ENCODE measurements at regions not wholly inside any gene's neighbourhood (a gene's known extent, or its start where the extent isn't known, plus 50 kb on each side); places are given as distances from the start of the nearest gene placed in this dataset.

DNA sequence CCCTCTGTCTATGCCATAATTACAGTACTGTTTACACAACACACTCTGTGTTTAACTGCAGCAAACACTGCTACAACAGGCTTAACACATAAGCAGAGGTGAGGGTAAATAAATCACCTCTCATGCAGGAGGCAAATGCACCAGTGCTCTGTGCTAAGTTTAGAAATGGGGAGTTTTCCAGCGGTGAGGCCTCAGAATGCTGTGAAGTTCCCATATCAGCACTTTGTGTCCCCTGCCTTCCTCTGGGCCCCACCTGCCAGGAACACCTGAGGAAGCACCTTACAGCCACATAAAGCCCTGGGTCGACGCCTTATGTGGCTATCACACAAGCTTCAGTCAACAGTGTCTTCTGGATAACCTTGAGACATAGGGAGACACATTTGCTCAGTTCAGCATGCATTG is 304.5 kb downstream of the HAPSTR1 start:
- H3K27me3 Mint-ChIP-seq = no peaks in the 10 kb centered on the region
- no peak for ATAC-seq (replicated peaks)
- H3K4me1 Mint-ChIP-seq (ENCODE audit: low read depth in 2 of 2) = no peaks in the 10 kb centered on the region
- H3K27ac Mint-ChIP-seq = no peak overlapping the region
- no peak overlapping the region for H3K4me3 Mint-ChIP-seq
- H3K9me3 Mint-ChIP-seq = peaks cover 4 to 7% of the 10 kb centered on the region in 2 donors
- H3K36me3 Mint-ChIP-seq (ENCODE audit: insufficient read depth) = no peaks in the 10 kb centered on the region
- DNase-seq = no peak

DNA sequence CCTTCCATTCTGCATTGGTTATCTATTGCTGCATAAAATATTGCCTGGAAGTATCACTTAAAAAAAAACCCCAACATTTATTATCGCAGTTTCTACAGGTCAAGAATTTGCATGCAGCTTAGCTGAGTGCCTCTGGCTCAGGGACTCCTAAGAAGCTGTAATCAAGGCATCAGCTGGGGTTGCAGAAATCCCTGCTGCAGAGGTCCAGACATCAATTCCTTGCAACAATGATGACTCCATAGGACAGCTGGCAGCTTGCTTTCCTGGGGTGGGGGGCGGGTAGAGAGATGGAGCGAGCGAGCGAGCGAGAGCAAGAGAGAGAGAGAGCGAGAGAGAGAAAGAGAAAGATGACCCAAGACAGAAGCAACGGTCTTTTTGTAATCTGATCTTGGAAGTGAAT is 308.1 kb downstream of the HAPSTR1 start:
- Mint-ChIP-seq H3K9me3 (peaks cover 3 to 4% of the 10 kb centered on the region in 2 donors), H3K27me3 (no peaks in the 10 kb centered on the region), H3K4me3 (no peak overlapping the region), H3K27ac (no peak overlapping the region), H3K36me3 (ENCODE audit: insufficient read depth) (no peaks in the 10 kb centered on the region), H3K4me1 (ENCODE audit: low read depth in 2 of 2) (no peaks in the 10 kb centered on the region)
- ATAC-seq (replicated peaks) (no peak), DNase-seq (no peak)

DNA sequence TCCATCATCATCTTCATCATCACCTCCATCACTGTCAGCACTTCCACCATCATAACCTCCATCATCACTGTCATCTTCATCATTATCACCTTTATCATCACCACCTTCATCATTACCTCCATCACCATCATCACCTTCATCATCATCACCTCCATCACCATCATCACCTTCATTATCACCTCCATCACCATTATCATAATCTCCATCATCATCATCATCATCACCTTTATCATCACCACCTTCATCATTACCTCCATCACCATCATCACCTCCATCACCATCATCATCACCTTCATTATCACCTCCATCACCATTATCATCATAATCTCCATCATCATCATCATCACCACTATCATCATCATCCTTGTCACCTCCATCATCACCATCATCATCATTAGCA is 309.7 kb downstream of the HAPSTR1 start:
- Mint-ChIP-seq H3K36me3 (ENCODE audit: insufficient read depth) (no peaks in the 10 kb centered on the region), H3K4me1 (ENCODE audit: low read depth in 2 of 2) (no peaks in the 10 kb centered on the region), H3K27me3 (no peaks in the 10 kb centered on the region), H3K4me3 (no peak overlapping the region), H3K9me3 (peaks cover 8 to 10% of the 10 kb centered on the region in 2 donors), H3K27ac (no peak overlapping the region)
- ATAC-seq (replicated peaks) (no peak), DNase-seq (no peak)

DNA sequence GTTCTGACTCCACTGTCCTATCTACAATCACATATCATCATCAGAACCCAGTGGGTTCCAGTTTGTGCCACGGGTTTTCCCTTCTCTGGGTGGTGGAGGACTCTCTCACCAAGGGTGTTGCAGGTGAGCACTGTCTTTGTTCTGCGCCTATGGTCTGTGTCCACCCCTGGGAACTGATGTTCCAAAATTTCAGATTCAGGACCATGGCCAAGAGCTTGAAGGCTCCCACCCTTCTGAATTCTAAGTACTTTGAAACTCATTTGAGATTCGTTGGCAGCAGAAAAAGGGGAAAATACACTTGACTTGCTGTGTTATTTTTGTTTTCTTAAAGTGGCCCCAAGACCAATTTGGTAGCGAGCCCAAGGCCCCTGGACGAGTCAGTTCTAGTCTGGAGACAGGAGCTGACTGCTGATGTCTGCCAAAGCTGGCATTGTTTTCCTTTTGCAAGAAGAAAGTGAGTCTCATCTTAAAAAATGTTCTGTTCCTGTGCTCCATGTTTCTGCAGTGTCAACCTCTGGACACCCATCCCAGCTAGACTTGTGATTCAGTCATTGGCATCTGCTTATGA is 310.9 kb downstream of the HAPSTR1 start:
- H3K9me3 Mint-ChIP-seq = peaks cover 6 to 10% of the 10 kb centered on the region in 2 donors
- no peak overlapping the region for H3K27ac Mint-ChIP-seq
- DNase-seq (no peak), ATAC-seq (replicated peaks) (no peak)
- no peak overlapping the region for H3K4me3 Mint-ChIP-seq
- H3K4me1 Mint-ChIP-seq (ENCODE audit: low read depth in 2 of 2) = no peaks in the 10 kb centered on the region
- H3K27me3 Mint-ChIP-seq = no peaks in the 10 kb centered on the region
- no peaks in the 10 kb centered on the region for H3K36me3 Mint-ChIP-seq (ENCODE audit: insufficient read depth)

- Mint-ChIP-seq H3K27ac (no peak overlapping the region), H3K9me3 (peaks cover 3 to 10% of the 10 kb centered on the region in 2 donors), H3K4me1 (ENCODE audit: low read depth in 2 of 2) (no peaks in the 10 kb centered on the region), H3K36me3 (ENCODE audit: insufficient read depth) (no peaks in the 10 kb centered on the region), H3K27me3 (no peaks in the 10 kb centered on the region), H3K4me3 (no peak overlapping the region)
- DNase-seq (no peak), ATAC-seq (replicated peaks) (no peak)
These were observed 313.4 kb downstream of the HAPSTR1 start for GRCh38 chr16:9404811-9405210.

DNA sequence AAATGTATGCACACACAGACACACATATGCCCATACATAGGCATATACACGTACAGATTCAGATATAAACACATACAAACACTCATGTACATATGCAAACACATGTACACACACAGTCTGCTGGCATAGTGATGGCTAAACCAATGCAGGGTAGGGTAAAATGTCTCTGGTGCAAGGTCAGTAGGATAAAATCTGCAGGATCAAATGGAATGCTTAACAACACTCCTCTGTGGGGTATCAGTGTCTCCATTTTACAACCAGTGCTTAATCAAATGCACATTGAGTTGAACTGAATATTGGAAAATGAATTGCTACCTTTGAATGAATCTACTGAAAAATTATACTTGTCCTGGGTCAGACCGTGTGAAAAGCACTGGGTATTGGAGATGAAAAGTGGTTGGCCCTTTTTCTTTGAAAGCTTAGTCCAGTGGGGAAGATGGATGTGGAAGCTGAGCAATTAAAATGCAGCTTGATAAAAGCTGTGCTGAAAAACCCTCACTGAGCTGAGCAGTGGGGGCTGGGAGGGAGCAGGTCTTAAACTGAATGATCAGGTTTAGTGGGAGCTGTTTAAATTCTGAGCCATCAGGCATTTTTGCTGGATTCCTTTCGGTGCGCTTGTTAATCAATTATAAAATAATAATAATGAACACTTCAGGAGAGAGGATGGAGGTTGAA is 314.7 kb downstream of the HAPSTR1 start:
- Mint-ChIP-seq H3K27me3 (no peaks in the 10 kb centered on the region), H3K9me3 (peaks cover 3 to 10% of the 10 kb centered on the region in 2 donors), H3K4me1 (ENCODE audit: low read depth in 2 of 2) (no peaks in the 10 kb centered on the region), H3K27ac (no peak overlapping the region), H3K36me3 (ENCODE audit: insufficient read depth) (no peaks in the 10 kb centered on the region), H3K4me3 (no peak overlapping the region)
- ATAC-seq (replicated peaks) = no peak
- DNase-seq = no peak

DNA sequence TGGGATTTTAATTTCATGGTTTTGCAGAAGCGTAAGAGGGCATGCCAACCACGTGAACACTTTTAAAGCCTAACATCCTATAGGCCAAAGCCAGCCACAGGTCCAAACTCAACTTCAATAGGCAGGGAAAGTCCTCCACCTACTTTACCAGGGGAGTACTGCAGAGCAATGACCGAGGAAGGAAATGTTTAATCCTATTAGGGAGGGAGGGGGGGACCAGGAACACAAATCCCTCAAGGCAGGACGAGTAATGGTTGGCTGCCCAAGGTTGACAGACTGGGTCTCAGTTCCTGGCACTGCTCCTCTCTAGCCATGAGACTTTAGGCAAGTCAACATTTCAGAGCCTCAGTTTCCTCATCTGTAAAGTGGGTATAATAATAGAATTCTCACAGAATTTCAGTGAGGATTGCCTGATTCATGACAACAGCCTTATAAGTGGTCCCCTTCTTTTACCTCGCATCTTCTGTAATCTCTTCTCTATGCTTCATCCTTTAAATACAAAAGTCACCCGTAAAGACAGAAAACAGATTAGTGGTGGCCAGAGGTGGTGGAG is 315.8 kb downstream of the HAPSTR1 start:
- DNase-seq (no peak), ATAC-seq (replicated peaks) (no peak)
- Mint-ChIP-seq H3K27me3 (no peaks in the 10 kb centered on the region), H3K36me3 (ENCODE audit: insufficient read depth) (no peaks in the 10 kb centered on the region), H3K4me3 (no peak overlapping the region), H3K4me1 (ENCODE audit: low read depth in 2 of 2) (no peaks in the 10 kb centered on the region), H3K9me3 (peaks cover 3 to 10% of the 10 kb centered on the region in 2 donors), H3K27ac (no peak overlapping the region)

DNA sequence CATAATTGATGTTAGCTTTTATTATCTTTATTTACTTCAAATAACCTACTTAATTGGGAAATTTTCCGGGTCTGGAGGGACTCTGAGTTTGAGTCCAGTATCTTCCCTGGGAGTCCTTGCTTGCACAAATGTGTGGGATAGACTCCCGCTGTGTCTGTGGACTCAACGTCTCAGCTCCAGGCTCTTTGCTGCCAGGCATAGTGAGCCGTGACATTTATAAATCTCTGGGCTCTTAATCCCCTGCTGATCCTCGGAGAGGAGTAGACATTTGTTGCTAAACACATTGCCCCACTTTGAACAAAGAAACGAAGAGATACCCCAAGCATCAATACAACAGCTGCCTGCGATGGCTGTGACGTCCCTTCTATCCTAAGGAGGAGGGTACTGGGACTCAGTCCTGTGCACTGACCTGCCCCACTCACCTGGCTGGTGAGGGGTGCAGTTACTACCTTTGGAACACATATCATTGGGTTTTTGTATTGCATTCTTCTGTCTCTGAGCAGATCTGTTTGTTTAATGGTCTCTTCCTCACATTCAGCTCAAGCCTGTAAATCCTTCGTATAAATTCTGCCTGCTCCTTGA is 316.9 kb downstream of the HAPSTR1 start:
- H3K4me3 Mint-ChIP-seq = no peak overlapping the region
- peaks cover 3 to 10% of the 10 kb centered on the region in 2 donors for H3K9me3 Mint-ChIP-seq
- no peaks in the 10 kb centered on the region for H3K27me3 Mint-ChIP-seq
- no peaks in the 10 kb centered on the region for H3K4me1 Mint-ChIP-seq (ENCODE audit: low read depth in 2 of 2)
- H3K27ac Mint-ChIP-seq = no peak overlapping the region
- ATAC-seq (replicated peaks) (no peak), DNase-seq (no peak)
- H3K36me3 Mint-ChIP-seq (ENCODE audit: insufficient read depth) = no peaks in the 10 kb centered on the region

DNA sequence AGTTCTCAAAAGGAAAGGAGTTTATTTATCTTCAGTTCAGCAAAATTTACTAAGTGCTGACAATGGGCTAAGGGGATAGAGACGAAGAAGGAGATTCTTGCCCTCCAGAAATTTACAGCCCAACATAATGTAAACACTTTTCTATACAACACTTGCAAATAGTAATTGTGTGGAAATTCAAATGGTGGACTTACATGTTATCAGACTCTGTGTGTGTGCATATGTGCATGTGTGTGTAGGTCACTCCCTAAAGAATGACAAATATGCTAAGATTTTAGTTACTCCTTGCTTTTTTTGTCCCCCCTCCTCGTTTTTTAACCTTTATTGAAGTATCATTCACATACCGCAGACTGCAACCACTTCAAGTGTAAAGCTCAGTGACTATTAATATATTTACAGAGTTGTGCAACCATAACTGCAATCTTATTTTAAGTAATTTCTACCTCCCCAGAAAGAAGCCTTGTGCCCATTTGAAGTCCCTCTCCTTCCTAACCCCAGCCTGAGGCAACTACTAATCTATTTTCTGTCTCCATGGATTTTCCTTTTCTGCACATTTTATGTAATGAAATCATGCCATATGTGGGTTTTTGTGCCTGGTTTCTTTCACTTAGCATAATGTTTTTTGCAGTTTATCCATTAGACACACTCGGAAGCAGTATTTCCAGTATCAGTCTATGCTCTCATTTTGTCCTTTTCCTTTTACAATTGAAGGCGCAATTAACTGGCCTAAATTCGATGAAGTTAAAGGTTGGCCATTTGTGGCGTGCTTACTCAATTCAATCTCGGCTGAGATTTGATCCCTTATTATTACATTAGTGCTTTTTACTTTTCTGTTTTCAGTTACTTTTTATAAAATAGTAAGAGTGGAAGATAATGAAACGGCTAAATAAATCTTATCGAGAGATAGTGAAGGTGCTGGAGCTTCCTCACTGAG is 318.4 kb downstream of the HAPSTR1 start:
- peaks cover 3 to 5% of the 10 kb centered on the region in 2 donors for H3K9me3 Mint-ChIP-seq
- H3K36me3 Mint-ChIP-seq (ENCODE audit: insufficient read depth) = no peaks in the 10 kb centered on the region
- H3K27ac Mint-ChIP-seq = no peak overlapping the region
- no peak for DNase-seq
- no peaks in the 10 kb centered on the region for H3K4me1 Mint-ChIP-seq (ENCODE audit: low read depth in 2 of 2)
- no peaks in the 10 kb centered on the region for H3K27me3 Mint-ChIP-seq
- no peak overlapping the region for H3K4me3 Mint-ChIP-seq
- no peak for ATAC-seq (replicated peaks)

DNA sequence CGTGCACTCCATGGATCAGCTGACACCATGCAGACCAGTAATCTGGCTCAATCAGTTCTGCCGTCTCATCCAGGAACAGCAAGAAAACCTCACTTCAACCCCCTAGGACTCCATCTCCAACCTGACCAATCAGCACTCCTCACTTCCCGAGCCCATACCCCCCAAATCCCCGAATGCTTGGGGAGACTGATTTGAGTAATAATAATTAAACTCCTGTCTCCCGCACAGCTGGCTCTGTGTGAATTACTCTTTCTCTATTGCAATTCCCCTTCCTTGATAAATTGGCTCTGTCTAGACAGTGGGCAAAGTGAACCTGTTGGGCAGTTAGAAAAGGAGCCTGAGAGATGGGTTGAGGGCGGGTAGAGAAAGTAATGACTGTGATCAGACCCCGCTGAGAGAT is 320.0 kb downstream of the HAPSTR1 start:
- Mint-ChIP-seq H3K27me3 (no peaks in the 10 kb centered on the region), H3K27ac (no peak overlapping the region), H3K4me3 (no peak overlapping the region), H3K4me1 (ENCODE audit: low read depth in 2 of 2) (no peaks in the 10 kb centered on the region), H3K36me3 (ENCODE audit: insufficient read depth) (no peaks in the 10 kb centered on the region), H3K9me3 (peaks cover 3 to 5% of the 10 kb centered on the region in 2 donors)
- DNase-seq (no peak), ATAC-seq (replicated peaks) (no peak)

DNA sequence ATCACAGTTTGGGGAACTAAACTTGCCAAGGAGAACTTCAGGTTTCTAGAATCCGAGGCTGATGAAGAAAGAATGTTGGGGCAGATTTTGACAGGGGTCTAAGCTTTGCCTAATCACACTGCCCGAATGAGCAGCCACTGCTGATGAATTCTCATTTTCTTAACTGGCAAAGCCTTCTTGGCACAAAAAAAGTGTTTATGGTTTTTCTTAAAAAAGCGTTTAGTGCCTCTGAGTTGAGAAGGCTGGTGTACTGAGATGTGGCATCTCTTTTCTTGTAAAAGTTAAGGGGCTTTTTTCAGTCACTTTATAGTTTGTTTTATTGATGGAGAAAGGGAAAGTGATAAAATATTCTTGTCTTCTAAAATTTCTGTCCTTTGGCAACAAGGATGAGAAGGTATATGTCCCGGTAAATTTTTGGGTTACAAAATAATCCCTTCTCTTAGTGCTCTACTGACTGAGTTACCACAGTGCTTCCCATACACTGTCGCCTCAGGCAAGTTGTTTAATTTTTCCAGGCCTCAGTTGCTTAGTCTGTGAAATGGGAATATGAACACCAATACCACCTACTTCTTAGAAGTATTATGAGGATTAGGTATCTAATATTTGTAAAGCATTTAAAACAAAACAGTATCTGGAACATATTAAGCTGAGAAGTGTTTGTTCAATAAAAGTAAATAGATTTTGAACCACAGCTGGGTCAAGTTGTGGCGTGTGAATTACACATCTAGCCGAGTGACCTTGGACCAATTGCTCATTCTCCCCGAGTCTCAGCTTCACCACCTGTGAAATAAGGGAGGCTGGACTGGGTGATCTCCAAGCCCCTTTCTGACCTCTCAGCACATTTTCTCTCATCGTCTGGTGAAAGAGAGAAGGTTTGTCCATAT is 320.8 kb downstream of the HAPSTR1 start:
- no peak overlapping the region for H3K27ac Mint-ChIP-seq
- no peak for ATAC-seq (replicated peaks)
- no peak for DNase-seq
- H3K9me3 Mint-ChIP-seq = peaks cover 3 to 11% of the 10 kb centered on the region in 2 donors
- no peaks in the 10 kb centered on the region for H3K4me1 Mint-ChIP-seq (ENCODE audit: low read depth in 2 of 2)
- no peaks in the 10 kb centered on the region for H3K36me3 Mint-ChIP-seq (ENCODE audit: insufficient read depth)
- no peak overlapping the region for H3K4me3 Mint-ChIP-seq
- H3K27me3 Mint-ChIP-seq = no peaks in the 10 kb centered on the region

DNA sequence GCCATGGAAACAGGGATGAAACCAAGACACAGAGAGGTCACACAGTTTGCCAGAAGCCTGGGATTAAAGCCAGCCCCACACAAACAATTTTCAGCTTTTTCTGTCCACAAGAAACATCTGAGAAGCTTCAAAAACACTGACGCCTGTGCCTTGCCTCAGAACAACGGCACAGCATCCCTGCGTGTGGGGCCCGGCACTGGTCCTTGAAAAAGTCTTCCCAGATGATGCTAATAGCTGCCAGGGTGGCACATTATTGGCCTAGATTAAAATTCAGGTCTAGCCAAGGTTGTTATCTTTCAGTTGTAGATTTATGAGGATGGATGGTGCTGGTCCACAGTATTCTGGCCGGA is 321.4 kb downstream of the HAPSTR1 start:
- Mint-ChIP-seq H3K27me3 (no peaks in the 10 kb centered on the region), H3K4me3 (no peak overlapping the region), H3K27ac (no peak overlapping the region), H3K9me3 (peaks cover 3 to 11% of the 10 kb centered on the region in 2 donors), H3K36me3 (ENCODE audit: insufficient read depth) (no peaks in the 10 kb centered on the region), H3K4me1 (ENCODE audit: low read depth in 2 of 2) (no peaks in the 10 kb centered on the region)
- DNase-seq (no peak), ATAC-seq (replicated peaks) (no peak)

DNA sequence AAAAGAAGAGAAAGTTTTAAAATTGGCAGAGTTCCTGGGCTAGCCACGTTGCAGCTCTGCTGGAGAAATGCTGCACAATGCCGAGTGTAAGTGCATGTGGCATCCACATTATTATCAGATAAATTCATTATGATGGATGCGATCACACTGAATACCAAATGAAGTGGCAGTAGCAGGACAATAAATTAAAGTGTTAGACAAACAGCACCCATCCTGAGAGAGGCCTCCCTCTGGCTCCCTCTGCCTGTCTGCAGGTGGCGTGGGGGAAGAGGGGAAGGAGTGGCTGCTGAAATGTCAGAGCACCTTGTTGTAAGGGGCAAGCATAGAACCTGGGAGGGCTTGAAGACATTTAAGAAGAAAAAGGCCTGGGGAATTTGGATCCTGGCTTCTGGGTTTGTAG is 324.1 kb downstream of the HAPSTR1 start:
- H3K4me1 Mint-ChIP-seq (ENCODE audit: low read depth in 2 of 2) = no peaks in the 10 kb centered on the region
- ATAC-seq (replicated peaks) = no peak
- no peaks in the 10 kb centered on the region for H3K36me3 Mint-ChIP-seq (ENCODE audit: insufficient read depth)
- no peak overlapping the region for H3K4me3 Mint-ChIP-seq
- peaks cover 6 to 11% of the 10 kb centered on the region in 2 donors for H3K9me3 Mint-ChIP-seq
- DNase-seq = no peak
- H3K27me3 Mint-ChIP-seq = no peaks in the 10 kb centered on the region
- H3K27ac Mint-ChIP-seq = no peak overlapping the region
